ENCODE measurements at regions not wholly inside any gene's neighbourhood (a gene's known extent, or its start where the extent isn't known, plus 50 kb on each side); places are given as distances from the start of the nearest gene placed in this dataset.

GRCh38 chr1:245041058-245041698 lies 113.6 kb upstream of the KIF26B start:
- TF ChIP-seq CTCF (conservative IDR thresholded peaks at IDR 0.05) (no peak), ZFX (IDR thresholded peaks at IDR 0.05) (no peak)

Data from C4-2B (cell line).